Activated CD4-positive, alpha-beta T cell treated with anti-CD3 and anti-CD28 coated beads for 36 hours (primary cell): ENCODE measurements at regions not wholly inside any gene's neighbourhood (a gene's known extent, or its start where the extent isn't known, plus 50 kb on each side); places are given as distances from the start of the nearest gene placed in this dataset.

Source experiments
- ATAC-seq: fragments of 200-7000 bp; cut with Tn5 transposase; one replicate; pipeline ENCODE4 v1.10.0; 2021; ENCODE audit warnings: mild to moderate bottlenecking, moderate library complexity
- CTCF ChIA-PET: fragments of 350-600 bp; sonication (Branson Sonifier 250); formaldehyde crosslinking; loops from one replicate; lab custom pipeline; 2021; ENCODE audit warnings: antibody characterized with exemption; lab: Charles Lee
- POLR2A ChIA-PET: fragments of 350-600 bp; sonication (Branson Sonifier 250); formaldehyde crosslinking; loops from one replicate; lab custom pipeline; 2021; ENCODE audit warnings: antibody characterized with exemption, inconsistent platforms; lab: Charles Lee
- DNase-seq: peaks from one replicate; pipeline ENCODE4 v3.0.0-alpha.2; 2020
- H3K27ac Mint-ChIP-seq: one replicate; pipeline ENCODE4 v1.8.0; 2021; ENCODE audit warnings: mixed read lengths
- H3K27me3 Mint-ChIP-seq: one replicate; pipeline ENCODE4 v1.8.0; 2021; ENCODE audit warnings: mixed read lengths
- H3K36me3 Mint-ChIP-seq: one replicate; pipeline ENCODE4 v1.8.0; 2021; ENCODE audit warnings: low read depth, mixed read lengths
- H3K4me1 Mint-ChIP-seq: one replicate; pipeline ENCODE4 v1.8.0; 2021; ENCODE audit warnings: mixed read lengths
- H3K4me3 Mint-ChIP-seq: one replicate; pipeline ENCODE4 v1.8.0; 2021; ENCODE audit warnings: mild to moderate bottlenecking, moderate library complexity, mixed read lengths
- H3K9me3 Mint-ChIP-seq: one replicate; pipeline ENCODE4 v1.8.0; 2021; ENCODE audit warnings: low read depth, mixed read lengths
- intact Hi-C, 2 experiments: fragments of 100-400 bp; cut with DNase I in 1 of 2; cut with micrococcal nuclease in 1 of 2; formaldehyde crosslinking; loops; one replicate each; pipeline versions ENCODE4 v1.14.2 to v1.15.1; 2022 to 2024; cut with DNase I, micrococcal nuclease

GRCh38 chr1:81121306-81121705 is 679.4 kb upstream of the ADGRL2 start:
- peaks cover 2% of the 10 kb centered on the region for H3K9me3 Mint-ChIP-seq
- DNase-seq, result no peak
- POLR2A ChIA-PET, result no interaction called here
- intact Hi-C loops, result no loop called here
- no peaks in the 10 kb centered on the region for H3K36me3 Mint-ChIP-seq
- H3K27ac Mint-ChIP-seq, result no peak overlapping the region
- no peaks in the 10 kb centered on the region for H3K4me1 Mint-ChIP-seq
- H3K27me3 Mint-ChIP-seq, result no peaks in the 10 kb centered on the region
- H3K4me3 Mint-ChIP-seq, result no peak overlapping the region
- ATAC-seq, result no peak
- CTCF ChIA-PET, result no interaction called here

GRCh38 chr1:81119319-81119718 is 681.4 kb upstream of the ADGRL2 start:
- DNase-seq, result no peak
- ChIA-PET POLR2A (no interaction called here), CTCF (interaction anchor here (0.7 kb wide), 1 partner anchor 16 kb away, joined by 3 read pairs; no protein-coding TSS in a partner anchor)
- Mint-ChIP-seq H3K9me3 (peaks cover 2% of the 10 kb centered on the region), H3K4me1 (no peaks in the 10 kb centered on the region), H3K27ac (no peak overlapping the region), H3K27me3 (no peaks in the 10 kb centered on the region), H3K36me3 (no peaks in the 10 kb centered on the region), H3K4me3 (no peak overlapping the region)
- no peak for ATAC-seq
- intact Hi-C loops, result no loop called here

DNA sequence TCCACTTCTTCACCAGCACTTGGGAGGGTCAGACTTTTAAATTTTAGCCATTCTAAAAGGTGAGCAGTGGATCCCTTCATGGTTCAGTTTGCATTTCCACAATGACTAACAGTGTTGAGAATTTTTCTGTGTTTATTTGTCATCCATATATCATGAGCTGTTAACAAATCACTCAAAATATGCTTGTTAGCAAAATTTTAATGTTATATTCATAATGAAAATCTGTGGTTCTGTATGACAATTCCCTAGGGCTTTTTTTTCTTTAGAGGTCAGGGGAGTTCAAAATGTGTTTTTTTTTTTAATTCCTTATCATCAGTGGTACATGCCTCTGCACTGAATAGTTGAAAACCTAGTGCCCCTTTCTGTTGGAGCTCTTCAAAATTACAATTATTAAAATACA is 682.2 kb upstream of the ADGRL2 start:
- Mint-ChIP-seq H3K27me3 (no peaks in the 10 kb centered on the region), H3K4me3 (no peak overlapping the region), H3K27ac (no peak overlapping the region), H3K9me3 (peaks cover 2% of the 10 kb centered on the region), H3K36me3 (no peaks in the 10 kb centered on the region), H3K4me1 (no peaks in the 10 kb centered on the region)
- intact Hi-C loops, result no loop called here
- POLR2A ChIA-PET, result no interaction called here
- DNase-seq (no peak), ATAC-seq (no peak)
- CTCF ChIA-PET, result interaction anchor here (0.7 kb wide), 1 partner anchor 71 kb away, joined by 3 read pairs; no protein-coding TSS in a partner anchor

GRCh38 chr1:81115422-81115821 is 685.3 kb upstream of the ADGRL2 start:
- Mint-ChIP-seq H3K9me3 (peaks cover 2% of the 10 kb centered on the region), H3K27me3 (no peaks in the 10 kb centered on the region), H3K36me3 (no peaks in the 10 kb centered on the region), H3K27ac (no peak overlapping the region), H3K4me3 (no peak overlapping the region), H3K4me1 (no peaks in the 10 kb centered on the region)
- DNase-seq (no peak), ATAC-seq (no peak)
- ChIA-PET POLR2A (no interaction called here), CTCF (no interaction called here)
- intact Hi-C loops, result no loop called here

GRCh38 chr1:81114191-81114590 is 686.5 kb upstream of the ADGRL2 start:
- ChIA-PET CTCF (no interaction called here), POLR2A (no interaction called here)
- Mint-ChIP-seq H3K36me3 (no peaks in the 10 kb centered on the region), H3K4me3 (no peak overlapping the region), H3K4me1 (no peaks in the 10 kb centered on the region), H3K27me3 (no peaks in the 10 kb centered on the region), H3K9me3 (peaks cover under 1% of the 10 kb centered on the region), H3K27ac (no peak overlapping the region)
- DNase-seq, result no peak
- no peak for ATAC-seq
- intact Hi-C loops, result no loop called here

DNA sequence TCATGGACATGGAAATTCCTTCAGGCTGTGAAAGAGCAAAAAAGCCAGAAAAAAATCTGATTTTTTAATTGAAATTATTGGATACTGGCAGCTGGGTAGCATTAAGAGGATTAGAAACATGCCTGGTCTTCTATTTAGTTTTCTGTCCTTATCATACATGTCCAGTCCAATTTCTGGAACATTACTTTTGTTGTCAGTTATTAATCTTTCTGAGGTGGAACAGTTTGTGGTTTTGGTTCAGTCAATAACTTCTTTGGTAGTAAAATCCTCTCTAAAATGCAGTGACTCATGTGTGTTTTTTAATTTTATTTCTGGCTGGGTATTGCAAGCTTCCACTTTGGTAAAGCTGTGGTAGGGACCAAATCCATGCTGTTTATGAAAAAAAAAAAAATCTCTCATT is 687.0 kb upstream of the ADGRL2 start:
- ChIA-PET POLR2A (no interaction called here), CTCF (no interaction called here)
- Mint-ChIP-seq H3K4me1 (no peaks in the 10 kb centered on the region), H3K36me3 (no peaks in the 10 kb centered on the region), H3K27ac (no peak overlapping the region), H3K27me3 (no peaks in the 10 kb centered on the region), H3K4me3 (no peak overlapping the region), H3K9me3 (no peaks in the 10 kb centered on the region)
- intact Hi-C loops, result no loop called here
- no peak for DNase-seq
- no peak for ATAC-seq

GRCh38 chr1:81111818-81112217 is 688.9 kb upstream of the ADGRL2 start:
- H3K4me3 Mint-ChIP-seq, result no peak overlapping the region
- intact Hi-C loops, result no loop called here
- no peaks in the 10 kb centered on the region for H3K9me3 Mint-ChIP-seq
- no peaks in the 10 kb centered on the region for H3K27me3 Mint-ChIP-seq
- DNase-seq (no peak), ATAC-seq (no peak)
- CTCF ChIA-PET, result interaction anchor here (0.5 kb wide), 1 partner anchor 289 kb away, joined by 5 read pairs; no protein-coding TSS in a partner anchor
- H3K36me3 Mint-ChIP-seq, result no peaks in the 10 kb centered on the region
- POLR2A ChIA-PET, result no interaction called here
- H3K27ac Mint-ChIP-seq, result no peak overlapping the region
- H3K4me1 Mint-ChIP-seq, result no peaks in the 10 kb centered on the region

GRCh38 chr1:81109038-81109437 is 691.7 kb upstream of the ADGRL2 start:
- H3K36me3 Mint-ChIP-seq, result no peaks in the 10 kb centered on the region
- ATAC-seq, result no peak
- intact Hi-C loops, result no loop called here
- peaks cover under 1% of the 10 kb centered on the region for H3K9me3 Mint-ChIP-seq
- H3K4me3 Mint-ChIP-seq, result no peak overlapping the region
- no peaks in the 10 kb centered on the region for H3K4me1 Mint-ChIP-seq
- CTCF ChIA-PET, result no interaction called here
- POLR2A ChIA-PET, result no interaction called here
- DNase-seq, result no peak
- no peaks in the 10 kb centered on the region for H3K27me3 Mint-ChIP-seq
- no peak overlapping the region for H3K27ac Mint-ChIP-seq

DNA sequence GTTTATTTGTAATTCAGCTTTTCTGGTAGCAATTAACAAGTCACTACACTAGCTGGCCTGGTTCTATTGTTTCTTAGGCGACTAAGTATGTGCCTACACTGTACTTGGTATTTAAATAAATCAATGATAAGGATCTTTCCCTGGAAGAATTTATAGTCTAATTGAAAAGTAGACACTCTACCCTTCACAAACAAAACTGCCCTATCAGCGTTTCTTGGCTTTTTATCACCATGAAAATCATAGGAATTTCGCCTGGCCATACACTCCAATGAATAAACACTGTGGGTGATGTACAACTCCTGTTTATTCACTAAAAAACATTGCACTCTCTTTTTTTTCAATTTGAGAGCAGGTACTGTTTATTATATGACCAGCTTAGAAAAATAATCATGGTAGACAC is 702.9 kb upstream of the ADGRL2 start:
- Mint-ChIP-seq H3K36me3 (no peaks in the 10 kb centered on the region), H3K27me3 (no peaks in the 10 kb centered on the region), H3K27ac (no peak overlapping the region), H3K4me1 (no peaks in the 10 kb centered on the region), H3K9me3 (peaks cover 6% of the 10 kb centered on the region), H3K4me3 (no peak overlapping the region)
- intact Hi-C loops, result no loop called here
- CTCF ChIA-PET, result no interaction called here
- DNase-seq (no peak), ATAC-seq (no peak)
- POLR2A ChIA-PET, result no interaction called here

GRCh38 chr1:81073580-81073979 is 727.2 kb upstream of the ADGRL2 start:
- ChIA-PET POLR2A (no interaction called here), CTCF (interaction anchor here (0.6 kb wide), 1 partner anchor 54 kb away, joined by 3 read pairs; no protein-coding TSS in a partner anchor)
- no peak for ATAC-seq
- no peaks in the 10 kb centered on the region for H3K36me3 Mint-ChIP-seq
- peaks cover 7% of the 10 kb centered on the region for H3K9me3 Mint-ChIP-seq
- no peak overlapping the region for H3K4me3 Mint-ChIP-seq
- intact Hi-C loops, result no loop called here
- DNase-seq, result no peak
- H3K27ac Mint-ChIP-seq, result no peak overlapping the region
- no peaks in the 10 kb centered on the region for H3K4me1 Mint-ChIP-seq
- no peaks in the 10 kb centered on the region for H3K27me3 Mint-ChIP-seq

- intact Hi-C loops, result no loop called here
- peaks cover 9% of the 10 kb centered on the region for H3K9me3 Mint-ChIP-seq
- no peak for ATAC-seq
- no peak for DNase-seq
- POLR2A ChIA-PET, result no interaction called here
- CTCF ChIA-PET, result no interaction called here
- H3K36me3 Mint-ChIP-seq, result no peaks in the 10 kb centered on the region
- no peak overlapping the region for H3K4me3 Mint-ChIP-seq
- no peak overlapping the region for H3K27ac Mint-ChIP-seq
- no peaks in the 10 kb centered on the region for H3K27me3 Mint-ChIP-seq
- H3K4me1 Mint-ChIP-seq, result no peaks in the 10 kb centered on the region
These were observed 728.6 kb upstream of the ADGRL2 start for GRCh38 chr1:81071969-81072753.

DNA sequence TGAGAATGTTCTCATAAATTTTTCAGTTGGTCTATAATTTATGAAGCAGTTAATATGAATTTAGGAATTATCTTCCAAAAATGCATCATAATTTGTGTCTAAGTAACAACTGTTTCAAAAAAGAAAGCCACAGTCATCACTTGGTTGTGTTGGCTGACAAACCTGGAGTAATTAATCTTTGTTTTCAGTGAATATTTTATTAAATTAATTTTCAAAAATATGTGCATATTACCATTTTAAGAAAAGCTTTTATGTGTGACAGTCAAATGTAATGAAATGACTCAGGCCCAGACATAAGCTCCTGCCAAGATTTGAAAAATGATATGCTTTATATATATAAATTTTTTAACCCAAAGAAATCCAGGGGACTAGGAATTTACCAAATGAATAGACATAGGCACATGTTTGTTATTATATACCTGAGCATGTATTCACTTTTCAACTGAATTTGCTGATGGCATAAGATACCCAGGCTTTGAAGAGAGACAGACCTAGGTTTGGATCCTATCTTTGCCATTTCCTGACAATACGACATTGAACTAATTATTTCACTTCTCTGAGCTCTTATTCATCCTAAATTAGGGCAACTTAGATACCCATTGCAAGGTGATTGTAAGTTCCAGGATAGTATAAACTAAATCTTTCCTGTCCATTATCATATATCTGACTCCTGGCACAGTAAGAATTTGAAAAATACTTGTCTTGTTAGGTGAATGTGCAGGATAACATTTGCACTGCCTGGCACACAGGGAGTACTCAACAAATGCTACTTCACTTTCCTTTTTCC is 729.5 kb upstream of the ADGRL2 start:
- intact Hi-C loops, result no loop called here
- ATAC-seq (no peak), DNase-seq (no peak)
- ChIA-PET CTCF (no interaction called here), POLR2A (no interaction called here)
- H3K36me3 Mint-ChIP-seq, result no peaks in the 10 kb centered on the region
- H3K27me3 Mint-ChIP-seq, result no peaks in the 10 kb centered on the region
- H3K27ac Mint-ChIP-seq, result no peak overlapping the region
- H3K4me1 Mint-ChIP-seq, result no peaks in the 10 kb centered on the region
- no peak overlapping the region for H3K4me3 Mint-ChIP-seq
- peaks cover 10% of the 10 kb centered on the region for H3K9me3 Mint-ChIP-seq
